ENCODE measurements at regions not wholly inside any gene's neighbourhood (a gene's known extent, or its start where the extent isn't known, plus 50 kb on each side); places are given as distances from the start of the nearest gene placed in this dataset.

DNA sequence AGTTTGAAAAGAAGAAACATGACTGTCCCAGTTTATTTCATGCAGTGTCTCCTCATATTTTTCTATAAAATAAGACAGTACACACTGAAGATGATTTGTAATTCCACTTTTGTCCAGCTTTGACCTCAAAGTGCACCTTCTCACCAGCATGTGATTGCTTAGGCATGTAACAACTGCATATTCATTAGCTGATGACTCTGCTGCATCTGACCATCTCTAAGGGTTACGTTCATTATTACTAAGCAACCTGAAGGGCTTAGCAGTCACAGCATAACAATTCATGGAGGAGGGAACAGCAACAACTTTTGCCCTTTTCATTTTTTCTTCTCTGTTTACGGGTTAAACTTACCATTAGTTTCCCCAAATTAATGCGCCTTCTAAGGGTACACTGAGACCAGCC is 330.6 kb upstream of the PIK3C3 start:
- no peak overlapping the region for H3K4me3 ChIP-seq (ENCODE audit: low read depth, low read length, poor library complexity, severe bottlenecking)
- no peak overlapping the region for H3K27ac ChIP-seq (ENCODE audit: low read depth, low read length, poor library complexity, severe bottlenecking)
- no peaks in the 10 kb centered on the region for H3K9me3 ChIP-seq (ENCODE audit: low read length)
- no peak for DNase-seq (ENCODE audit: low spot score)
- CTCF ChIA-PET (ENCODE audit: unreplicated experiment), result no interaction called here
- POLR2A ChIA-PET, result no interaction called here
- H4K20me1 ChIP-seq (ENCODE audit: insufficient read depth, low read length), result no peaks in the 10 kb centered on the region
- no peak for TF ChIP-seq EZH2phosphoT487 (IDR thresholded peaks at IDR 0.05; ENCODE audit: borderline replicate concordance, low read depth, low read length)
- TF ChIP-seq, protein P1, sequence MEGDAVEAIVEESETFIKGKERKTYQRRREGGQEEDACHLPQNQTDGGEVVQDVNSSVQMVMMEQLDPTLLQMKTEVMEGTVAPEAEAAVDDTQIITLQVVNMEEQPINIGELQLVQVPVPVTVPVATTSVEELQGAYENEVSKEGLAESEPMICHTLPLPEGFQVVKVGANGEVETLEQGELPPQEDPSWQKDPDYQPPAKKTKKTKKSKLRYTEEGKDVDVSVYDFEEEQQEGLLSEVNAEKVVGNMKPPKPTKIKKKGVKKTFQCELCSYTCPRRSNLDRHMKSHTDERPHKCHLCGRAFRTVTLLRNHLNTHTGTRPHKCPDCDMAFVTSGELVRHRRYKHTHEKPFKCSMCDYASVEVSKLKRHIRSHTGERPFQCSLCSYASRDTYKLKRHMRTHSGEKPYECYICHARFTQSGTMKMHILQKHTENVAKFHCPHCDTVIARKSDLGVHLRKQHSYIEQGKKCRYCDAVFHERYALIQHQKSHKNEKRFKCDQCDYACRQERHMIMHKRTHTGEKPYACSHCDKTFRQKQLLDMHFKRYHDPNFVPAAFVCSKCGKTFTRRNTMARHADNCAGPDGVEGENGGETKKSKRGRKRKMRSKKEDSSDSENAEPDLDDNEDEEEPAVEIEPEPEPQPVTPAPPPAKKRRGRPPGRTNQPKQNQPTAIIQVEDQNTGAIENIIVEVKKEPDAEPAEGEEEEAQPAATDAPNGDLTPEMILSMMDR (conservative IDR thresholded peaks at IDR 0.05; ENCODE audit: low read length), result no peak
- no peaks in the 10 kb centered on the region for H3K79me2 ChIP-seq (ENCODE audit: insufficient read depth, low read depth, low read length)
- BruUV-seq (replicated peaks), result no TSS peak
- H3K4me1 ChIP-seq (ENCODE audit: insufficient read depth, low read length, poor library complexity, severe bottlenecking), result no peaks in the 10 kb centered on the region
- H3K9me2 ChIP-seq (ENCODE audit: insufficient read depth, low read length), result no peaks in the 10 kb centered on the region
- no peaks in the 10 kb centered on the region for H3K36me3 ChIP-seq (ENCODE audit: insufficient read depth, low read length)
- H2AFZ ChIP-seq (ENCODE audit: low read length), result no peak overlapping the region
- no peak overlapping the region for H3K4me2 ChIP-seq (ENCODE audit: low read length)
- intact Hi-C loops (cut with micrococcal nuclease; ENCODE audit: unreplicated experiment), result no loop called here

DNA sequence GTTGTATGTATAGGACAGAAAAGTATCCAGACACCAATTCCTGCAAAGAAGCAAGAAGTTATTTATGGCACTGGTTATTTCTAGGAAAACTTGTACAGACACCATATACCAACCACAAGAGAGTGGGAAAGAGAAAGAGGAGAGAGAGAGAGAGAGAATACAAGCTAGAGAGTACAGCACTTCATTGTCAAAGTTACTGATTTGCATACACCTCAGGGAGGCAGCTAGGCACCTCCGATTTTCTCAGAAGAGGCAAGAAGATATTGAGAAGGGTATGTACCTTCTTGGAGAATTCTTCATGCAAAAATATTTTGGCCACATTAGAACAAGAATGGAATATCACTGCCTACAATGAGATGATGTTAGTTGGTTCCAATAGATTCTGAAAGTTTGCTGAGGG is 333.9 kb upstream of the PIK3C3 start:
- H3K4me3 ChIP-seq (ENCODE audit: low read depth, low read length, poor library complexity, severe bottlenecking), result no peak overlapping the region
- no peak for DNase-seq (ENCODE audit: low spot score)
- no peaks in the 10 kb centered on the region for H3K4me1 ChIP-seq (ENCODE audit: insufficient read depth, low read length, poor library complexity, severe bottlenecking)
- intact Hi-C loops (cut with micrococcal nuclease; ENCODE audit: unreplicated experiment), result no loop called here
- ChIA-PET CTCF (ENCODE audit: unreplicated experiment) (no interaction called here), POLR2A (no interaction called here)
- no peaks in the 10 kb centered on the region for H3K79me2 ChIP-seq (ENCODE audit: insufficient read depth, low read depth, low read length)
- no peaks in the 10 kb centered on the region for H4K20me1 ChIP-seq (ENCODE audit: insufficient read depth, low read length)
- H3K9me3 ChIP-seq (ENCODE audit: low read length), result no peaks in the 10 kb centered on the region
- H3K4me2 ChIP-seq (ENCODE audit: low read length), result no peak overlapping the region
- no peak overlapping the region for H3K27ac ChIP-seq (ENCODE audit: low read depth, low read length, poor library complexity, severe bottlenecking)
- no peaks in the 10 kb centered on the region for H3K9me2 ChIP-seq (ENCODE audit: insufficient read depth, low read length)
- H3K36me3 ChIP-seq (ENCODE audit: insufficient read depth, low read length), result no peaks in the 10 kb centered on the region
- TF ChIP-seq EZH2phosphoT487 (IDR thresholded peaks at IDR 0.05; ENCODE audit: borderline replicate concordance, low read depth, low read length), result no peak
- TF ChIP-seq, protein P1 (conservative IDR thresholded peaks at IDR 0.05; ENCODE audit: low read length), result no peak
- no peak overlapping the region for H2AFZ ChIP-seq (ENCODE audit: low read length)
- BruUV-seq (replicated peaks), result no TSS peak

DNA sequence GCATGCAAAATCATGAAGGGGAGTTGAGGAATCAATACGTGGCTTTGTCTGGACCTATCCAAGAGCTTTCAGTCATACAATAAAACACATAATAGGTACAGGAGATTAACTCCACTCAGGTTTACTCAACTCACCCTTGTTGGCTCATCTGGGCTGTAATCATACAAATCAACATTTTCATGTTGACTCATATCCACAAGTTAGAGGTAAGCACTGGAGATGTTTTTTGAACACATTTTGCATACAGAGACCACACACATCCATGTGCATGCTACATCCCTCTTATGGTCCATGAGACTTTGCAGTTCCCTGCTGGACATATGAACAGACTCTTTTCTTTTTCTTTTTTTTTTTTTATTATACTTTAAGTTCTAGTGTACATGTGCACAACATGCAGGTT is 336.9 kb upstream of the PIK3C3 start:
- TF ChIP-seq, protein P1 (conservative IDR thresholded peaks at IDR 0.05; ENCODE audit: low read length), result no peak
- TF ChIP-seq EZH2phosphoT487 (IDR thresholded peaks at IDR 0.05; ENCODE audit: borderline replicate concordance, low read depth, low read length), result no peak
- no peaks in the 10 kb centered on the region for H4K20me1 ChIP-seq (ENCODE audit: insufficient read depth, low read length)
- DNase-seq (ENCODE audit: low spot score), result no peak
- POLR2A ChIA-PET, result no interaction called here
- no peaks in the 10 kb centered on the region for H3K9me2 ChIP-seq (ENCODE audit: insufficient read depth, low read length)
- H3K4me3 ChIP-seq (ENCODE audit: low read depth, low read length, poor library complexity, severe bottlenecking), result no peak overlapping the region
- no peaks in the 10 kb centered on the region for H3K4me1 ChIP-seq (ENCODE audit: insufficient read depth, low read length, poor library complexity, severe bottlenecking)
- no peak overlapping the region for H3K4me2 ChIP-seq (ENCODE audit: low read length)
- BruUV-seq (replicated peaks), result no TSS peak
- no peaks in the 10 kb centered on the region for H3K79me2 ChIP-seq (ENCODE audit: insufficient read depth, low read depth, low read length)
- CTCF ChIA-PET (ENCODE audit: unreplicated experiment), result no interaction called here
- no peak overlapping the region for H2AFZ ChIP-seq (ENCODE audit: low read length)
- H3K9me3 ChIP-seq (ENCODE audit: low read length), result no peaks in the 10 kb centered on the region
- no peaks in the 10 kb centered on the region for H3K36me3 ChIP-seq (ENCODE audit: insufficient read depth, low read length)
- H3K27ac ChIP-seq (ENCODE audit: low read depth, low read length, poor library complexity, severe bottlenecking), result no peak overlapping the region
- intact Hi-C loops (cut with micrococcal nuclease; ENCODE audit: unreplicated experiment), result no loop called here
